Panc1 (cell line): ENCODE measurements at regions not wholly inside any gene's neighbourhood (a gene's known extent, or its start where the extent isn't known, plus 50 kb on each side); places are given as distances from the start of the nearest gene placed in this dataset.

Experiments
- ATAC-seq: fragments of 200-7000 bp; cut with Tn5 transposase; 2 replicates; pipeline ENCODE4 v1.9.1; 2020; ENCODE audit warnings: mild to moderate bottlenecking, moderate library complexity
- BruUV-seq: library from RNA; stranded (reverse); fragments of 400-500 nt; replicated peaks from 2 replicates; lab custom pipeline; 2021; lab: Mats Ljungman, UMichigan
- CTCF ChIA-PET: fragments of 300-600 bp; sonication (Branson Sonifier 250); formaldehyde crosslinking; loops from one replicate; lab custom pipeline; 2022; ENCODE audit warnings: antibody characterized with exemption; lab: Charles Lee
- POLR2A ChIA-PET: fragments of 300-600 bp; sonication (Branson Sonifier 250); formaldehyde crosslinking; loops from one replicate; lab custom pipeline; 2022; ENCODE audit warnings: antibody characterized with exemption; lab: Charles Lee
- DNase-seq: peaks from one replicate; pipeline ENCODE4 v3.0.0-alpha.2; 2010; ENCODE audit warnings: low read depth, low spot score
- H3K27ac ChIP-seq: 2 replicates; pipeline ENCODE4 v1.5.1; 2011; ENCODE audit warnings: mild to moderate bottlenecking, low read length, inconsistent platforms
- H3K27me3 ChIP-seq: fragments of 200-500 bp; sonication (Bioruptor generic); 2 replicates; pipeline ENCODE4 v1.6.0; 2014; ENCODE audit warnings: low read length, inconsistent platforms; ENCODE audit not compliant: control insufficient read depth, insufficient read depth
- H3K36me3 ChIP-seq: fragments of 200-500 bp; sonication (Bioruptor generic); 2 replicates; pipeline ENCODE4 v1.5.1; 2014; ENCODE audit warnings: inconsistent platforms, mild to moderate bottlenecking, low read length, moderate library complexity; ENCODE audit not compliant: control insufficient read depth, insufficient read depth
- H3K4me1 ChIP-seq: 2 replicates; pipeline ENCODE4 v1.5.1; 2011; ENCODE audit warnings: inconsistent platforms, mild to moderate bottlenecking, low read length, moderate library complexity; ENCODE audit not compliant: control insufficient read depth, insufficient read depth
- H3K4me3 ChIP-seq, 2 experiments: 2 replicates each; pipeline ENCODE4 v1.5.1; 2011 to 2012; ENCODE audit warnings: low read depth in 2 of 2, low read length in 2 of 2, mild to moderate bottlenecking in 2 of 2, inconsistent platforms in 1 of 2, moderate library complexity in 1 of 2
- H3K9me3 ChIP-seq: fragments of 200-500 bp; sonication (Bioruptor generic); 2 replicates; pipeline ENCODE4 v1.5.1; 2014; ENCODE audit warnings: low read depth, mild to moderate bottlenecking, inconsistent platforms, low read length, moderate library complexity; ENCODE audit not compliant: control insufficient read depth, insufficient read depth
- CTCF ChIP-seq: fragments of 450-650 bp; IDR thresholded peaks from 2 replicates; pipeline ENCODE4 v1.5.1; 2017; ENCODE audit warnings: mild to moderate bottlenecking
- POLR2AphosphoS5 ChIP-seq: IDR thresholded peaks from 2 replicates; pipeline ENCODE4 v1.6.1; 2012; ENCODE audit warnings: mild to moderate bottlenecking, low read depth, low read length, moderate library complexity
- REST ChIP-seq, 2 experiments: IDR thresholded peaks; 2 replicates each; pipeline ENCODE4 v1.6.1; 2011 to 2012; ENCODE audit warnings: low read depth in 2 of 2, control low read depth in 1 of 2, low read length in 1 of 2, mild to moderate bottlenecking in 1 of 2, moderate library complexity in 1 of 2; ENCODE audit not compliant: insufficient read depth in 1 of 2
- SIN3A ChIP-seq: IDR thresholded peaks from 2 replicates; pipeline ENCODE4 v1.6.1; 2012; ENCODE audit warnings: low read depth, mild to moderate bottlenecking, low read length, moderate library complexity, borderline replicate concordance; ENCODE audit not compliant: insufficient read depth
- TCF7L2 ChIP-seq: IDR thresholded peaks from 2 replicates; pipeline ENCODE4 v1.6.1; 2011; ENCODE audit warnings: mild to moderate bottlenecking, low read depth, low read length, inconsistent platforms
- in situ Hi-C: cut with HindIII; loops from 2 replicates; pipeline ENCODE4 v1.10.0; 2016; ENCODE audit warnings: low sequenced_read_pairs, low pct_unique_long_range_greater_than_20kb
- intact Hi-C: fragments of 100-400 bp; cut with micrococcal nuclease; formaldehyde crosslinking; loops from one replicate; pipeline ENCODE4 v1.10.0; 2022; ENCODE audit not compliant: unreplicated experiment

DNA sequence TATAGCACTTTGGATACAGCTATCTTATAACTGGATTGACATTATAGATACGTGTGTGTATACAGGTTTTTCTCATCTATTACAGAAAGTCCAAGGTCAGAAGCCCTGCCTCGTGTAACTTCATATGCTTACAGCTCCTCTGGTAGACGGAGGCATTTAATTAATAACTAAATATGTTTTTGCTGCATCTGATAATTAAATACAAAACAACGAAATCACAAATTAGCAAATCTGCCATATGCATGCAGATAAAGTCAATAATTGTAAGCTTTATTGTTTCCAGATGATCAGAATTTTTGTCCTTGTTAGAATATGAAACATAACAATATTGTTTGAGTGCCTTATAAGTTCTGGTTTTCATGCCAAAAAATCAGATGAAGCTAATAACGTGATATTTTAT, 717.7 kb downstream of the LIG4 start:
- Histone ChIP-seq H3K9me3 (no peaks in the 10 kb centered on the region), H3K4me1 (no peaks in the 10 kb centered on the region), H3K36me3 (no peaks in the 10 kb centered on the region), H3K27ac (no peak overlapping the region), H3K27me3 (no peaks in the 10 kb centered on the region), H3K4me3 (no peak overlapping the region)
- TF ChIP-seq SIN3A, result no peak
- no peak for TF ChIP-seq REST (IDR thresholded peaks at IDR 0.05; ENCODE audit: insufficient read depth in 1 of 2, low read depth in 2 of 2, low read length in 1 of 2)
- TF ChIP-seq CTCF, result no peak
- no peak for TF ChIP-seq TCF7L2
- no peak for TF ChIP-seq POLR2AphosphoS5
- CTCF ChIA-PET, result no interaction called here
- intact Hi-C loops, result no loop called here
- no peak for DNase-seq
- no TSS peak for BruUV-seq
- ATAC-seq, result no peak
- in situ Hi-C loops, result no loop called here
- POLR2A ChIA-PET, result no interaction called here

- no TSS peak for BruUV-seq
- in situ Hi-C loops (no loop called here), intact Hi-C loops (no loop called here)
- POLR2A ChIA-PET, result no interaction called here
- H3K9me3 ChIP-seq, result no peaks in the 10 kb centered on the region
- no peaks in the 10 kb centered on the region for H3K36me3 ChIP-seq
- H3K27ac ChIP-seq, result no peak overlapping the region
- DNase-seq (no peak), ATAC-seq (no peak)
- no peak overlapping the region for H3K4me3 ChIP-seq
- no peaks in the 10 kb centered on the region for H3K4me1 ChIP-seq
- CTCF ChIA-PET, result no interaction called here
- H3K27me3 ChIP-seq, result no peaks in the 10 kb centered on the region
- TF ChIP-seq CTCF (no peak), POLR2AphosphoS5 (no peak), SIN3A (no peak), REST (IDR thresholded peaks at IDR 0.05; ENCODE audit: insufficient read depth in 1 of 2, low read depth in 2 of 2, low read length in 1 of 2) (no peak), TCF7L2 (no peak)
Observed at GRCh38 chr13:107493266-107493665, 722.1 kb downstream of the LIG4 start.
